A549 (cell line): ENCODE measurements at regions not wholly inside any gene's neighbourhood (a gene's known extent, or its start where the extent isn't known, plus 50 kb on each side); places are given as distances from the start of the nearest gene placed in this dataset.

Experiments used
- ATAC-seq, 2 experiments: fragments of 200-7000 bp in 1 of 2; fragments of >200 bp in 1 of 2; cut with Nextera tagmentation in 1 of 2; cut with Tn5 transposase in 1 of 2; 3 replicates each; pipeline versions ENCODE4 v1.8.0 to v1.9.1; 2018 to 2020; ENCODE audit warnings: mild to moderate bottlenecking in 1 of 2, moderate library complexity in 1 of 2
- CTCF ChIA-PET: fragments of 300-600 bp; sonication (Branson Sonifier 250); formaldehyde crosslinking; extraction: SDS; loops from one replicate; lab custom pipeline; 2021; ENCODE audit warnings: antibody characterized with exemption, inconsistent platforms; lab: Yijun Ruan, JAX
- POLR2A ChIA-PET: fragments of 350-600 bp; formaldehyde crosslinking; extraction: SDS; loops from one replicate; lab custom pipeline; 2021; ENCODE audit warnings: antibody characterized with exemption, inconsistent platforms; lab: Yijun Ruan, JAX
- DNase-seq, 2 experiments: peaks; one replicate each; pipeline versions ENCODE4 v3.0.0 to v3.0.0-alpha.2; 2011 to 2016; ENCODE audit warnings: low read depth in 1 of 2, low spot score in 1 of 2
- FAIRE-seq: peaks from 2 replicates; lab custom pipeline; 2011; peaks lifted over from hg19 to GRCh38; lab: Jason Lieb, UNC
- H3K27ac ChIP-seq, 2 experiments: fragments of >200 bp; sonication (Bioruptor Twin); formaldehyde crosslinking; 3 replicates each; pipeline ENCODE4 v1.5.1; 2016 to 2017
- H3K4me1 ChIP-seq: fragments of >200 bp; sonication (Bioruptor Twin); formaldehyde crosslinking; 3 replicates; pipeline ENCODE4 v1.6.1; 2016
- H3K4me2 ChIP-seq: fragments of >200 bp; sonication (Bioruptor Twin); formaldehyde crosslinking; 3 replicates; pipeline ENCODE4 v1.6.1; 2016
- H3K4me3 ChIP-seq: fragments of >200 bp; sonication (Bioruptor Twin); formaldehyde crosslinking; 3 replicates; pipeline ENCODE4 v1.5.1; 2016
- H3K9me3 ChIP-seq: fragments of >200 bp; sonication (Bioruptor Twin); formaldehyde crosslinking; 3 replicates; pipeline ENCODE4 v1.6.1; 2016
- BHLHE40 ChIP-seq: IDR thresholded peaks from 2 replicates; pipeline ENCODE4 v1.6.1; 2012; ENCODE audit warnings: low read depth, low read length, inconsistent platforms
- CBX2 ChIP-seq: fragments of 200-600 bp; sonication (generic); IDR thresholded peaks from 2 replicates; pipeline ENCODE4 v1.6.1; 2016; ENCODE audit warnings: low read depth, mild to moderate bottlenecking, borderline replicate concordance
- CEBPB ChIP-seq, 2 experiments: fragments of >200 bp in 1 of 2; sonication (Bioruptor Twin) in 1 of 2; formaldehyde crosslinking in 1 of 2; IDR thresholded peaks; 2 replicates each; pipeline ENCODE4 v1.6.1; 2012 to 2016
- CHD2 ChIP-seq: fragments of 150-350 bp; IDR thresholded peaks from 2 replicates; pipeline ENCODE4 v1.6.1; 2014; ENCODE audit warnings: low read length; ENCODE audit not compliant: partially characterized antibody
- EHMT2 ChIP-seq: fragments of 200-600 bp; sonication (generic); IDR thresholded peaks from 2 replicates; pipeline ENCODE4 v1.6.1; 2016; ENCODE audit warnings: antibody characterized with exemption, low read depth, mild to moderate bottlenecking, moderate library complexity
- FOSB ChIP-seq: fragments of 250-450 bp; sonication (Bioruptor Pico); IDR thresholded peaks from 2 replicates; pipeline ENCODE4 v1.5.0; 2020; ENCODE audit warnings: mild to moderate bottlenecking, moderate library complexity
- FOSL2 ChIP-seq, 2 experiments: fragments of 450-650 bp in 1 of 2; fragments of >200 bp in 1 of 2; sonication (Bioruptor Twin) in 1 of 2; formaldehyde crosslinking; IDR thresholded peaks; 2 replicates each; pipeline versions ENCODE4 v1.5.0 to v1.6.1; 2016 to 2020; ENCODE audit warnings: mild to moderate bottlenecking in 1 of 2, moderate library complexity in 1 of 2
- HDAC2 ChIP-seq: fragments of 200-600 bp; sonication (generic); IDR thresholded peaks from 2 replicates; pipeline ENCODE4 v1.6.1; 2016
- HEYL ChIP-seq: fragments of 250-450 bp; sonication (Bioruptor Pico); IDR thresholded peaks from 2 replicates; pipeline ENCODE4 v1.8.0; 2021; ENCODE audit warnings: mild to moderate bottlenecking, moderate library complexity
- JUN ChIP-seq, 2 experiments: fragments of >200 bp; sonication (Bioruptor Twin); formaldehyde crosslinking; IDR thresholded peaks; 2 replicates in 1 of 2; 3 replicates in 1 of 2; pipeline ENCODE4 v1.6.1; 2016 to 2017
- JUNB ChIP-seq: fragments of >200 bp; sonication (Bioruptor Twin); formaldehyde crosslinking; IDR thresholded peaks from 2 replicates; pipeline ENCODE4 v1.6.1; 2016
- MAFK ChIP-seq: fragments of 450-650 bp; IDR thresholded peaks from 2 replicates; pipeline ENCODE4 v1.6.1; 2014; ENCODE audit not compliant: partially characterized antibody
- RAD21 ChIP-seq, 2 experiments: fragments of >200 bp in 1 of 2; sonication (Bioruptor Twin) in 1 of 2; formaldehyde crosslinking in 1 of 2; IDR thresholded peaks in 1 of 2; conservative IDR thresholded peaks in 1 of 2; 2 replicates in 1 of 2; 3 replicates in 1 of 2; pipeline ENCODE4 v1.6.1; 2012 to 2018; ENCODE audit warnings: inconsistent platforms in 1 of 2
- RCOR1 ChIP-seq: fragments of 150-350 bp; IDR thresholded peaks from 2 replicates; pipeline ENCODE4 v1.6.1; 2014; ENCODE audit warnings: antibody characterized with exemption, low read length, low read depth
- REST ChIP-seq: fragments of 200-600 bp; sonication (generic); IDR thresholded peaks from 2 replicates; pipeline ENCODE4 v1.6.1; 2016; ENCODE audit warnings: antibody characterized with exemption, mild to moderate bottlenecking, moderate library complexity
- SMC3 ChIP-seq: fragments of >200 bp; sonication (Bioruptor Twin); formaldehyde crosslinking; IDR thresholded peaks from 3 replicates; pipeline ENCODE4 v1.6.1; 2018; ENCODE audit warnings: inconsistent platforms
- SREBF2 ChIP-seq: fragments of 450-650 bp; IDR thresholded peaks from 2 replicates; pipeline ENCODE4 v1.6.1; 2014; ENCODE audit warnings: mild to moderate bottlenecking, moderate library complexity
- ZFP36 ChIP-seq: fragments of 450-650 bp; IDR thresholded peaks from 2 replicates; pipeline ENCODE4 v1.6.1; 2014; ENCODE audit warnings: borderline replicate concordance; ENCODE audit not compliant: partially characterized antibody
- ZNF302 ChIP-seq: fragments of 250-450 bp; sonication (Bioruptor Pico); IDR thresholded peaks from 2 replicates; pipeline ENCODE4 v1.9.0; 2021; ENCODE audit warnings: inconsistent platforms, mild to moderate bottlenecking, moderate library complexity
- WGBS: methylation state at CpG from one replicate; pipeline ENCODE4 v1.1.6; 2017; ENCODE audit errors: missing lambda C conversion rate; 5-methylcytosine and 5-hydroxymethylcytosine counted together
- TF ChIP-seq, protein P1 (sequence below): IDR thresholded peaks from 2 replicates; pipeline ENCODE4 v1.6.1; 2012

- H3K4me3 ChIP-seq = no peak overlapping the region
- 90% methylated on average over 14 of the region's 14 CpGs for WGBS
- H3K4me2 ChIP-seq = no peak overlapping the region
- FAIRE-seq (no peak), ATAC-seq (no peak), DNase-seq (no peak)
- H3K4me1 ChIP-seq = peaks cover 30% of the 10 kb centered on the region
- TF ChIP-seq CHD2 (no peak), CBX2 (no peak), BHLHE40 (no peak), JUN (IDR thresholded peaks at IDR 0.05) (no peak), SMC3 (no peak), REST (no peak), CEBPB (IDR thresholded peaks at IDR 0.05) (no peak)
- ChIA-PET POLR2A (interaction anchor here (0.7 kb wide), 1 partner anchor 131 kb away, joined by 11 read pairs; no protein-coding TSS in a partner anchor), CTCF (interaction anchor here (0.6 to 1.1 kb wide), 3 partner anchors 10 to 417 kb away, joined by 3 to 4 read pairs (median 3); no protein-coding TSS in a partner anchor)
- peak overlapping the region; percentile 12 to 99; a peak in 4 of 6 replicates for H3K27ac ChIP-seq
- peaks cover 24% of the 10 kb centered on the region for H3K9me3 ChIP-seq
Measured at GRCh38 chr12:116393859-116394650, 116.6 kb upstream of the MED13L start.

GRCh38 chr12:116395396-116395795 is 117.9 kb upstream of the MED13L start:
- TF ChIP-seq MAFK = no peak
- TF ChIP-seq CEBPB (IDR thresholded peaks at IDR 0.05) = peak; percentile 39 to 43; a peak in 2 of 4 replicates
- no peak overlapping the region for H3K4me2 ChIP-seq
- 89% methylated on average over 1 of the region's 1 CpG for WGBS
- H3K4me3 ChIP-seq = no peak overlapping the region
- FAIRE-seq (no peak), ATAC-seq (no peak), DNase-seq (no peak)
- H3K9me3 ChIP-seq = peaks cover 33% of the 10 kb centered on the region
- peaks cover 16% of the 10 kb centered on the region for H3K4me1 ChIP-seq
- CTCF ChIA-PET = no interaction called here
- H3K27ac ChIP-seq = 0 out of 6 replicates have a peak overlapping the region, but pooled peaks of 1 of the 2 experiments have one; percentile 19
- POLR2A ChIA-PET = no interaction called here

DNA sequence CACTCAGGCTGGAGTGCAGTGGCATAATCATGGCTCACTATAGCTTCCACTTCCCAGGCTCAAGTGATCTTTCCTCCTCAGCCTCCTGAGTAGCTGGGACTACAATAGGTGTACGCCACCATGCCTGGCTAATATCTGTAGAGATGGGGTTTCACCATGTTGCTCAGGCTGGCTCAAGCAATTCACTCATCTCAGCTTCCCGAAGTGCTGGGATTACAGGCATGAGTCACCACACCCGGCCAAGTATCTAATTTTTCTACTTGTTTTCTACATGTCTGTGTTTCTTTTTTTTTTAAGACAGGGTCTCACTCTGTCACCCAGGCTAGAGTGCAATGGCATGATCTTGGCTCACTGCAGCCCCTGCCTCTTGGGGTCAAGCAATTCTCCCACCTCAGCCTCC is 119.7 kb upstream of the MED13L start:
- ATAC-seq (0 out of 6 replicates have a peak, but pooled peaks of 1 of the 2 experiments have one; percentile 30), DNase-seq (no peak), FAIRE-seq (no peak)
- 50% methylated on average over 3 of the region's 3 CpGs for WGBS
- ChIA-PET CTCF (interaction anchor here (0.6 to 0.8 kb wide), 4 partner anchors 28 to 392 kb away, joined by 3 to 6 read pairs (median 4); no protein-coding TSS in a partner anchor), POLR2A (interaction anchor here (0.9 kb wide), 1 partner anchor 19 kb away, joined by 3 read pairs; no protein-coding TSS in a partner anchor)
- TF ChIP-seq RAD21 (conservative IDR thresholded peaks at IDR 0.05 in 1 of 2, IDR thresholded peaks at IDR 0.05 in 1 of 2) (no peak), FOSL2 (IDR thresholded peaks at IDR 0.05) (no peak), FOSL2 (CRISPR knock-in tag; IDR thresholded peaks at IDR 0.05) (peak; percentile 56; the same call in 1 of the 2 replicates)
- Histone ChIP-seq H3K4me3 (no peak overlapping the region), H3K27ac (peak overlapping the region in 1 of 2 experiments; percentile 46; a peak in 2 of 6 replicates), H3K9me3 (peaks cover 26% of the 10 kb centered on the region; the same call in 2 of the 3 replicates), H3K4me1 (no peaks in the 10 kb centered on the region), H3K4me2 (no peak overlapping the region)

DNA sequence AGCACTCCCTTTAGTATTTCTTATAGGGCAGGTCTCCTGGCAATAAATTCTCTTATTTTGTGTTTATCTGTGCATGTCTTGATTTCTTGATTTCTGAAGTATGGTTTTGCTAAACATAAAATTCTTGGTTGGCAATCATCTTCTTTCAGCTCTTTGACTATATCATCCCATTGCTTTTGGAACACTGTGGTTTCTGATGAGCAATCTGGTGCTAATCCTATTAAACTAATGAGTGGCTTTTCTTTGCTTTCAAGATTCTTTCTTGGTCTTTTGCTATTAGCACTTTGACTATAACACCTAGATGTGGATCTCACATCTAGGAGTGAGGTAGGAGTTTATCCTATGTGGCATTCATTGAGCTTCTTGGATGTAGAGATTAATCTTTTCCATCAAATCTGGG is 120.7 kb upstream of the MED13L start:
- no peaks in the 10 kb centered on the region for H3K4me1 ChIP-seq
- FAIRE-seq = no peak
- no peak overlapping the region for H3K4me3 ChIP-seq
- H3K4me2 ChIP-seq = no peak overlapping the region
- no peak for ATAC-seq
- H3K9me3 ChIP-seq = peaks cover 26% of the 10 kb centered on the region; the same call in 2 of the 3 replicates
- DNase-seq = no peak
- H3K27ac ChIP-seq = no peak overlapping the region
- POLR2A ChIA-PET = interaction anchor here (0.9 kb wide), 1 partner anchor 18 kb away, joined by 3 read pairs; no protein-coding TSS in a partner anchor
- CTCF ChIA-PET = no interaction called here
- TF ChIP-seq SREBF2 (no peak), SMC3 (no peak), EHMT2 (no peak), ZNF302 (CRISPR knock-in tag) (no peak), JUN (IDR thresholded peaks at IDR 0.05) (no peak), FOSL2 (IDR thresholded peaks at IDR 0.05) (no peak), FOSL2 (CRISPR knock-in tag; IDR thresholded peaks at IDR 0.05) (no peak), HEYL (CRISPR knock-in tag) (no peak), HDAC2 (no peak), FOSB (no peak), JUNB (no peak), RCOR1 (no peak), ZFP36 (no peak)
- TF ChIP-seq, protein P1, sequence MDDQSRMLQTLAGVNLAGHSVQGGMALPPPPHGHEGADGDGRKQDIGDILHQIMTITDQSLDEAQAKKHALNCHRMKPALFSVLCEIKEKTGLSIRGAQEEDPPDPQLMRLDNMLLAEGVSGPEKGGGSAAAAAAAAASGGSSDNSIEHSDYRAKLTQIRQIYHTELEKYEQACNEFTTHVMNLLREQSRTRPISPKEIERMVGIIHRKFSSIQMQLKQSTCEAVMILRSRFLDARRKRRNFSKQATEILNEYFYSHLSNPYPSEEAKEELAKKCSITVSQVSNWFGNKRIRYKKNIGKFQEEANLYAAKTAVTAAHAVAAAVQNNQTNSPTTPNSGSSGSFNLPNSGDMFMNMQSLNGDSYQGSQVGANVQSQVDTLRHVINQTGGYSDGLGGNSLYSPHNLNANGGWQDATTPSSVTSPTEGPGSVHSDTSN = no peak
